ENCODE measurements at regions not wholly inside any gene's neighbourhood (a gene's known extent, or its start where the extent isn't known, plus 50 kb on each side); places are given as distances from the start of the nearest gene placed in this dataset.

GRCh38 chr17:72434991-72435618 lies 314.3 kb downstream of the SOX9 start:
- no peak overlapping the region for H3K9ac ChIP-seq (ENCODE audit: insufficient read depth, low read length, poor library complexity, severe bottlenecking)
- peaks cover 6 to 21% (median 13%) of the 10 kb centered on the region in 7 donors for H3K9me3 Mint-ChIP-seq
- WGBS (ENCODE audit: insufficient coverage): 88% methylated on average over 9 of the region's 9 CpGs
- H3K27ac Mint-ChIP-seq: no peak overlapping the region
- DNase-seq: no peak
- H3K4me1 ChIP-seq (ENCODE audit: control insufficient read depth in 1 of 2, insufficient read depth in 2 of 2, low read length in 2 of 2): no peaks in the 10 kb centered on the region
- TF ChIP-seq CTCF (IDR thresholded peaks at IDR 0.05): no peak
- H2AFZ ChIP-seq (ENCODE audit: insufficient read depth, low read depth, low read length, poor library complexity, severe bottlenecking): no peak overlapping the region
- H3K36me3 ChIP-seq (replicated peaks in 1 of 2; ENCODE audit: control insufficient read depth in 1 of 2, insufficient read depth in 2 of 2, low read length in 2 of 2): no peaks in the 10 kb centered on the region
- H3K4me3 Mint-ChIP-seq: no peak overlapping the region
- H3K79me2 ChIP-seq (ENCODE audit: insufficient read depth, low read length): no peaks in the 10 kb centered on the region
- no peaks in the 10 kb centered on the region for H3K27me3 ChIP-seq (ENCODE audit: control insufficient read depth in 2 of 2, insufficient read depth in 2 of 2, low read length in 2 of 2)
- peaks cover 3 to 16% of the 10 kb centered on the region in 2 donors for H3K9me3 ChIP-seq (replicated peaks in 1 of 2; ENCODE audit: control insufficient read depth in 1 of 2, insufficient read depth in 1 of 2, low read length in 2 of 2)
- no peaks in the 10 kb centered on the region for H3K36me3 Mint-ChIP-seq
- intact Hi-C loops (cut with micrococcal nuclease): no loop called here
- H3K4me3 ChIP-seq (replicated peaks in 1 of 3; ENCODE audit: low read depth in 2 of 3, low read length in 3 of 3): no peak overlapping the region
- no peaks in the 10 kb centered on the region for H3K4me1 Mint-ChIP-seq
- no peak overlapping the region for H3K4me2 ChIP-seq (replicated peaks; ENCODE audit: extremely low read depth, low read length, poor library complexity, severe bottlenecking)
- H4K20me1 ChIP-seq (ENCODE audit: insufficient read depth, low read length): no peaks in the 10 kb centered on the region
- peaks cover 0 to 10% (median 1%) of the 10 kb centered on the region in 3 donors for H3K27me3 Mint-ChIP-seq (ENCODE audit: low read depth in 3 of 3)
- no peak overlapping the region for H3K27ac ChIP-seq (ENCODE audit: low read depth in 1 of 2, low read length in 2 of 2)

GRCh38 chr17:72438783-72439182 lies 318.0 kb downstream of the SOX9 start:
- no CpG with 5 or more reads among the region's 6 CpGs for WGBS (ENCODE audit: insufficient coverage)
- no peaks in the 10 kb centered on the region for H3K27me3 ChIP-seq (ENCODE audit: control insufficient read depth in 2 of 2, insufficient read depth in 2 of 2, low read length in 2 of 2)
- H3K4me1 Mint-ChIP-seq: no peaks in the 10 kb centered on the region
- H4K20me1 ChIP-seq (ENCODE audit: insufficient read depth, low read length): no peaks in the 10 kb centered on the region
- peaks cover 3 to 28% of the 10 kb centered on the region in 2 donors for H3K9me3 ChIP-seq (replicated peaks in 1 of 2; ENCODE audit: control insufficient read depth in 1 of 2, insufficient read depth in 1 of 2, low read length in 2 of 2)
- DNase-seq: no peak
- no peak overlapping the region for H3K9ac ChIP-seq (ENCODE audit: insufficient read depth, low read length, poor library complexity, severe bottlenecking)
- H3K27ac ChIP-seq (ENCODE audit: low read depth in 1 of 2, low read length in 2 of 2): no peak overlapping the region
- H3K36me3 ChIP-seq (replicated peaks in 1 of 2; ENCODE audit: control insufficient read depth in 1 of 2, insufficient read depth in 2 of 2, low read length in 2 of 2): no peaks in the 10 kb centered on the region
- intact Hi-C loops (cut with micrococcal nuclease): no loop called here
- no peak for TF ChIP-seq CTCF (IDR thresholded peaks at IDR 0.05)
- H3K4me3 Mint-ChIP-seq: no peak overlapping the region
- H3K27me3 Mint-ChIP-seq (ENCODE audit: low read depth in 3 of 3): peaks cover 0 to 13% (median 0%) of the 10 kb centered on the region in 3 donors
- no peak overlapping the region for H3K4me2 ChIP-seq (replicated peaks; ENCODE audit: extremely low read depth, low read length, poor library complexity, severe bottlenecking)
- H3K4me3 ChIP-seq (replicated peaks in 1 of 3; ENCODE audit: low read depth in 2 of 3, low read length in 3 of 3): no peak overlapping the region
- peaks cover 9 to 25% (median 17%) of the 10 kb centered on the region in 7 donors for H3K9me3 Mint-ChIP-seq
- H3K36me3 Mint-ChIP-seq: no peaks in the 10 kb centered on the region
- no peak overlapping the region for H2AFZ ChIP-seq (ENCODE audit: insufficient read depth, low read depth, low read length, poor library complexity, severe bottlenecking)
- H3K4me1 ChIP-seq (ENCODE audit: control insufficient read depth in 1 of 2, insufficient read depth in 2 of 2, low read length in 2 of 2): no peaks in the 10 kb centered on the region
- H3K27ac Mint-ChIP-seq: no peak overlapping the region
- H3K79me2 ChIP-seq (ENCODE audit: insufficient read depth, low read length): no peaks in the 10 kb centered on the region
